H1 (cell line): ENCODE measurements at regions not wholly inside any gene's neighbourhood (a gene's known extent, or its start where the extent isn't known, plus 50 kb on each side); places are given as distances from the start of the nearest gene placed in this dataset.
A peak's percentile ranks its signal among the peaks of the same experiment; 100 is the strongest.

ENCODE experiments used
- EP300 ChIP-seq, 2 experiments: IDR thresholded peaks; 1 replicate in 1 of 2; 2 replicates in 1 of 2; pipeline ENCODE4 v1.6.1; 2011 to 2012; ENCODE audit warnings: low read depth in 2 of 2, low read length in 2 of 2, mild to moderate bottlenecking in 2 of 2, borderline replicate concordance in 1 of 2, inconsistent platforms in 1 of 2, moderate library complexity in 1 of 2
- HDAC6 ChIP-seq: IDR thresholded peaks from one replicate; pipeline ENCODE4 v1.7.1; 2012; ENCODE audit warnings: low read depth, mild to moderate bottlenecking, inconsistent platforms, low read length, moderate library complexity
- POLR2A ChIP-seq, 2 experiments: IDR thresholded peaks; 1 replicate in 1 of 2; 2 replicates in 1 of 2; pipeline ENCODE4 v1.6.1; 2011; ENCODE audit warnings: low read depth in 2 of 2, low read length in 2 of 2, mild to moderate bottlenecking in 2 of 2; ENCODE audit errors: control extremely low read depth in 1 of 2
- POLR2AphosphoS5 ChIP-seq: IDR thresholded peaks from 2 replicates; pipeline ENCODE4 v1.6.1; 2011; ENCODE audit warnings: low read depth, low read length
- RAD21 ChIP-seq, 2 experiments: IDR thresholded peaks in 1 of 2; conservative IDR thresholded peaks in 1 of 2; 2 replicates each; pipeline ENCODE4 v1.6.1; 2011; ENCODE audit warnings: low read depth in 2 of 2, low read length in 2 of 2, improper control_type of control experiment in 1 of 2, inconsistent platforms in 1 of 2, mild to moderate bottlenecking in 1 of 2, moderate library complexity in 1 of 2
- RFX5 ChIP-seq: IDR thresholded peaks from 2 replicates; pipeline ENCODE4 v1.6.1; 2011; ENCODE audit warnings: low read depth, low read length, improper control_type of control experiment, borderline replicate concordance
- RXRA ChIP-seq: IDR thresholded peaks from 2 replicates; pipeline ENCODE4 v1.6.1; 2011; ENCODE audit warnings: low read depth, mild to moderate bottlenecking, low read length, moderate library complexity; ENCODE audit not compliant: insufficient read depth
- SIN3A ChIP-seq, 2 experiments: IDR thresholded peaks in 1 of 2; conservative IDR thresholded peaks in 1 of 2; 2 replicates each; pipeline ENCODE4 v1.6.1; 2011 to 2012; ENCODE audit warnings: low read length in 2 of 2, improper control_type of control experiment in 1 of 2, low read depth in 1 of 2, mild to moderate bottlenecking in 1 of 2
- TCF12 ChIP-seq: IDR thresholded peaks from 2 replicates; pipeline ENCODE4 v1.6.1; 2011; ENCODE audit warnings: low read depth, mild to moderate bottlenecking, low read length
- ZNF274 ChIP-seq: IDR thresholded peaks from 2 replicates; pipeline ENCODE4 v1.7.0; 2012; ENCODE audit warnings: low read length, borderline replicate concordance; ENCODE audit errors: extremely low read depth
- TF ChIP-seq, protein P1 (sequence below), 3 experiments: IDR thresholded peaks; 1 replicate in 2 of 3; 2 replicates in 1 of 3; pipeline versions ENCODE4 v1.5.1 to v1.6.1; 2011; ENCODE audit warnings: low read length in 3 of 3, mild to moderate bottlenecking in 3 of 3, inconsistent platforms in 2 of 3, low read depth in 1 of 3, moderate library complexity in 1 of 3; ENCODE audit not compliant: insufficient read depth in 1 of 3; ENCODE audit errors: control extremely low read depth in 1 of 3

DNA sequence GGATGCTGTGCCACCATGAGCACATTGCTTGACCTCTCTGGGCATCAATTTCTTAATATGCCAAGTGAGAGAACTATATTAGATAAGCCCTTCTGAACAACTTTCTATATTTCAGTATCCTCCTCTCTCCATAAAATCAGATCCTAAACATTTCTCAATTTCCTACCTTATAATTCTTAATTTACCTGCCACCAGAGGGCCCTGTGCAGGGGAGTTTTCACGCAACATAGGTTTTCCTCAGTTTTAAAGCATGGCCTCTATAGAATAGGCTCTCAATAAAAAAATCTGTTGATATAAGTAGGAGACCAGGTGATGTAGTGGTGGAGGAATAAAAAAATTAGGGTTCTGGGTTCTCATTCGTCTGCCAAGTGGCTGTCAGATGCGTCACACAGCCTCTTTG, 83.7 kb upstream of the DBX1 start:
- TF ChIP-seq EP300 (IDR thresholded peaks at IDR 0.05; ENCODE audit: borderline replicate concordance in 1 of 2, low read depth in 2 of 2, low read length in 2 of 2), result no peak
- TF ChIP-seq RFX5, result no peak
- no peak for TF ChIP-seq SIN3A (conservative IDR thresholded peaks at IDR 0.05 in 1 of 2, IDR thresholded peaks at IDR 0.05 in 1 of 2; ENCODE audit: low read depth in 1 of 2, low read length in 2 of 2)
- TF ChIP-seq ZNF274, result no peak
- no peak for TF ChIP-seq POLR2A (IDR thresholded peaks at IDR 0.05; ENCODE audit: control extremely low read depth in 1 of 2, low read depth in 2 of 2, low read length in 2 of 2)
- TF ChIP-seq POLR2AphosphoS5, result no peak
- TF ChIP-seq, protein P1, sequence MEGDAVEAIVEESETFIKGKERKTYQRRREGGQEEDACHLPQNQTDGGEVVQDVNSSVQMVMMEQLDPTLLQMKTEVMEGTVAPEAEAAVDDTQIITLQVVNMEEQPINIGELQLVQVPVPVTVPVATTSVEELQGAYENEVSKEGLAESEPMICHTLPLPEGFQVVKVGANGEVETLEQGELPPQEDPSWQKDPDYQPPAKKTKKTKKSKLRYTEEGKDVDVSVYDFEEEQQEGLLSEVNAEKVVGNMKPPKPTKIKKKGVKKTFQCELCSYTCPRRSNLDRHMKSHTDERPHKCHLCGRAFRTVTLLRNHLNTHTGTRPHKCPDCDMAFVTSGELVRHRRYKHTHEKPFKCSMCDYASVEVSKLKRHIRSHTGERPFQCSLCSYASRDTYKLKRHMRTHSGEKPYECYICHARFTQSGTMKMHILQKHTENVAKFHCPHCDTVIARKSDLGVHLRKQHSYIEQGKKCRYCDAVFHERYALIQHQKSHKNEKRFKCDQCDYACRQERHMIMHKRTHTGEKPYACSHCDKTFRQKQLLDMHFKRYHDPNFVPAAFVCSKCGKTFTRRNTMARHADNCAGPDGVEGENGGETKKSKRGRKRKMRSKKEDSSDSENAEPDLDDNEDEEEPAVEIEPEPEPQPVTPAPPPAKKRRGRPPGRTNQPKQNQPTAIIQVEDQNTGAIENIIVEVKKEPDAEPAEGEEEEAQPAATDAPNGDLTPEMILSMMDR (IDR thresholded peaks at IDR 0.05; ENCODE audit: control extremely low read depth in 1 of 3, insufficient read depth in 1 of 3, low read depth in 1 of 3, low read length in 3 of 3), result peak in 2 of 3 experiments; percentile 43 to 48; a peak in 2 of 4 replicates
- TF ChIP-seq RXRA, result no peak
- TF ChIP-seq TCF12, result no peak
- no peak for TF ChIP-seq HDAC6
- peak; percentile 39 to 41 for TF ChIP-seq RAD21 (IDR thresholded peaks at IDR 0.05 in 1 of 2, conservative IDR thresholded peaks at IDR 0.05 in 1 of 2; ENCODE audit: low read depth in 2 of 2, low read length in 2 of 2)
